Lung (tissue), 11 donors: ENCODE measurements at regions not wholly inside any gene's neighbourhood (a gene's known extent, or its start where the extent isn't known, plus 50 kb on each side); places are given as distances from the start of the nearest gene placed in this dataset.
A peak's percentile ranks its signal among the peaks of the same experiment; 100 is the strongest.

Experiments used
- ATAC-seq: fragments of 200-7000 bp; cut with Tn5 transposase; one replicate; pipeline ENCODE4 v1.9.1; 2020; ENCODE audit warnings: moderate number of reproducible peaks; ENCODE audit not compliant: insufficient read depth, low FRiP score
- DNase-seq, 3 donors: peaks; one replicate each; pipeline ENCODE4 v3.0.0-alpha.2; 2013 to 2017
- H3K27ac ChIP-seq, 2 donors: one replicate each; pipeline ENCODE4 v1.5.1; 2013; ENCODE audit warnings: mild to moderate bottlenecking in 2 of 2, moderate library complexity in 2 of 2, control low read depth in 1 of 2, inconsistent platforms in 1 of 2, low read depth in 1 of 2, low read length in 1 of 2
- H3K27me3 ChIP-seq, 3 donors: one replicate each; pipeline ENCODE4 v1.5.1; 2013; ENCODE audit warnings: low read length in 2 of 3; ENCODE audit not compliant: control insufficient read depth in 3 of 3, insufficient read depth in 3 of 3
- H3K36me3 ChIP-seq, 4 donors: one replicate each; pipeline ENCODE4 v1.5.1; 2013; ENCODE audit warnings: low read length in 4 of 4, mild to moderate bottlenecking in 1 of 4, moderate library complexity in 1 of 4; ENCODE audit not compliant: control insufficient read depth in 4 of 4, insufficient read depth in 4 of 4
- H3K4me1 ChIP-seq, 5 donors: one replicate each; pipeline ENCODE4 v1.5.1; 2013; ENCODE audit warnings: low read length in 5 of 5, mild to moderate bottlenecking in 2 of 5, moderate library complexity in 1 of 5; ENCODE audit not compliant: control insufficient read depth in 5 of 5, insufficient read depth in 5 of 5
- H3K4me3 ChIP-seq: one replicate; pipeline ENCODE4 v1.5.1; 2013; ENCODE audit warnings: mild to moderate bottlenecking, control low read depth, moderate library complexity
- H3K9ac ChIP-seq, 2 donors: one replicate each; pipeline ENCODE4 v1.5.1; 2013; ENCODE audit warnings: low read length in 2 of 2, control low read depth in 1 of 2; ENCODE audit not compliant: insufficient read depth in 1 of 2
- H3K9me3 ChIP-seq, 4 donors: one replicate each; pipeline ENCODE4 v1.5.1; 2013; ENCODE audit warnings: low read length in 3 of 4, mild to moderate bottlenecking in 1 of 4, moderate library complexity in 1 of 4; ENCODE audit not compliant: control insufficient read depth in 4 of 4, insufficient read depth in 3 of 4
- CTCF ChIP-seq: IDR thresholded peaks from 2 replicates; pipeline ENCODE4 v1.5.1; 2012; ENCODE audit warnings: mild to moderate bottlenecking; ENCODE audit errors: control extremely low read depth, extremely low read depth
- WGBS, 2 donors: extraction: QIAGEN DNeasy Blood & Tissue Kit; methylation state at CpG; one replicate each; pipeline ENCODE4 v1.1.7; 2013; 5-methylcytosine and 5-hydroxymethylcytosine counted together
- donor health status: control.
- donor health status: control.
- donor health status: Bipolar disorder and iron deficiency.
- donor health status: healthy.
- donor health status: DM: yes; HTN: yes; CAD: no.

- Histone ChIP-seq H3K27ac (peak overlapping the region; percentile 71 to 78), H3K9me3 (no peaks in the 10 kb centered on the region), H3K27me3 (no peaks in the 10 kb centered on the region), H3K4me1 (peaks cover 23 to 47% (median 32%) of the 10 kb centered on the region in 5 donors), H3K9ac (peak overlapping the region in 1 of 2 donors; percentile 45), H3K4me3 (no peak overlapping the region), H3K36me3 (no peaks in the 10 kb centered on the region)
- WGBS, 2 donors, result 28 to 30% methylated on average over 17 of the region's 17 CpGs
- ATAC-seq (peak; percentile 52), DNase-seq (peak; percentile 88 to 96 (median 93))
- TF ChIP-seq CTCF, result no peak
Measured at GRCh38 chr2:46814160-46814961, 101.2 kb downstream of the MCFD2 start.

GRCh38 chr2:46813680-46814079, 101.9 kb downstream of the MCFD2 start:
- H3K9me3 ChIP-seq, result no peaks in the 10 kb centered on the region
- H3K27me3 ChIP-seq, result no peaks in the 10 kb centered on the region
- no peak overlapping the region for H3K9ac ChIP-seq
- peak overlapping the region; percentile 71 to 78 for H3K27ac ChIP-seq
- peaks cover 23 to 47% (median 30%) of the 10 kb centered on the region in 5 donors for H3K4me1 ChIP-seq
- no peak for ATAC-seq
- TF ChIP-seq CTCF, result no peak
- no peak for DNase-seq
- no peaks in the 10 kb centered on the region for H3K36me3 ChIP-seq
- no peak overlapping the region for H3K4me3 ChIP-seq
- 84 to 89% methylated on average over 4 of the region's 4 CpGs for WGBS, 2 donors

- H3K27ac ChIP-seq, result peak overlapping the region; percentile 35 to 66
- no peaks in the 10 kb centered on the region for H3K9me3 ChIP-seq
- ATAC-seq (no peak), DNase-seq (peak; percentile 88 to 93 (median 92))
- WGBS, 2 donors, result 77 to 86% methylated on average over 6 of the region's 6 CpGs
- H3K4me3 ChIP-seq, result no peak overlapping the region
- no peaks in the 10 kb centered on the region for H3K36me3 ChIP-seq
- no peak for TF ChIP-seq CTCF
- H3K27me3 ChIP-seq, result no peaks in the 10 kb centered on the region
- H3K4me1 ChIP-seq, result peaks cover 22 to 44% (median 27%) of the 10 kb centered on the region in 5 donors
- H3K9ac ChIP-seq, result no peak overlapping the region
Measured at GRCh38 chr2:46813020-46813415, 102.6 kb downstream of the MCFD2 start.
